IPS-18c (cell line): ENCODE measurements at regions not wholly inside any gene's neighbourhood (a gene's known extent, or its start where the extent isn't known, plus 50 kb on each side); places are given as distances from the start of the nearest gene placed in this dataset.

Experiments
- H3K4me3 ChIP-seq: 2 replicates; pipeline ENCODE4 v1.7.0; 2013; ENCODE audit warnings: low read depth, mild to moderate bottlenecking, low read length, moderate library complexity; ENCODE audit not compliant: insufficient read depth
- H3K9me3 ChIP-seq: one replicate; pipeline ENCODE4 v1.6.1; 2013; ENCODE audit warnings: mild to moderate bottlenecking, low read length, moderate library complexity; ENCODE audit not compliant: control insufficient read depth, insufficient read depth

- no peak overlapping the region for H3K4me3 ChIP-seq
Measured at GRCh38 chr2:122741403-122741802, 986.0 kb downstream of the TSN start.

GRCh38 chr2:122743021-122743675, 987.7 kb downstream of the TSN start:
- Histone ChIP-seq H3K9me3 (no peaks in the 10 kb centered on the region), H3K4me3 (no peak overlapping the region)

More at GRCh38 chr2:122741403-122741802, 986.0 kb downstream of the TSN start:
- H3K9me3 ChIP-seq = no peaks in the 10 kb centered on the region

- H3K9me3 ChIP-seq = no peaks in the 10 kb centered on the region
Measured at GRCh38 chr2:122745603-122746002, 990.2 kb downstream of the TSN start.

GRCh38 chr2:122747670-122748069, 992.2 kb downstream of the TSN start:
- H3K4me3 ChIP-seq = no peak overlapping the region
- no peaks in the 10 kb centered on the region for H3K9me3 ChIP-seq

More at GRCh38 chr2:122745603-122746002, 990.2 kb downstream of the TSN start:
- no peak overlapping the region for H3K4me3 ChIP-seq

- H3K4me3 ChIP-seq = no peak overlapping the region
- no peaks in the 10 kb centered on the region for H3K9me3 ChIP-seq
Measured at GRCh38 chr2:122748552-122749011, 993.1 kb downstream of the TSN start.

GRCh38 chr2:122749405-122749804, 994.0 kb downstream of the TSN start:
- no peak overlapping the region for H3K4me3 ChIP-seq
- no peaks in the 10 kb centered on the region for H3K9me3 ChIP-seq

GRCh38 chr2:122750095-122750494, 994.6 kb downstream of the TSN start:
- H3K9me3 ChIP-seq = no peaks in the 10 kb centered on the region
- H3K4me3 ChIP-seq = no peak overlapping the region

- Histone ChIP-seq H3K4me3 (no peak overlapping the region), H3K9me3 (no peaks in the 10 kb centered on the region)
Measured at GRCh38 chr2:122750808-122751207, 995.4 kb downstream of the TSN start.

- H3K4me3 ChIP-seq = no peak overlapping the region
- no peaks in the 10 kb centered on the region for H3K9me3 ChIP-seq
Measured at GRCh38 chr2:122753336-122753735, 997.9 kb downstream of the TSN start.

- Histone ChIP-seq H3K9me3 (no peaks in the 10 kb centered on the region), H3K4me3 (no peak overlapping the region)
Measured at GRCh38 chr2:122754561-122754960, 999.1 kb downstream of the TSN start.

GRCh38 chr2:122755281-122755780, 999.9 kb downstream of the TSN start:
- Histone ChIP-seq H3K4me3 (no peak overlapping the region), H3K9me3 (no peaks in the 10 kb centered on the region)

GRCh38 chr2:122758967-122759366, 1003.5 kb downstream of the TSN start:
- H3K4me3 ChIP-seq = no peak overlapping the region
- no peaks in the 10 kb centered on the region for H3K9me3 ChIP-seq

GRCh38 chr2:122764014-122764413, 1008.6 kb downstream of the TSN start:
- H3K4me3 ChIP-seq = no peak overlapping the region
- no peaks in the 10 kb centered on the region for H3K9me3 ChIP-seq

- peaks cover 2% of the 10 kb centered on the region for H3K9me3 ChIP-seq
- no peak overlapping the region for H3K4me3 ChIP-seq
Measured at GRCh38 chr2:122780251-122780650, 1024.8 kb downstream of the TSN start.

GRCh38 chr2:122794100-122794499, 1038.6 kb downstream of the TSN start:
- H3K9me3 ChIP-seq = no peaks in the 10 kb centered on the region
- H3K4me3 ChIP-seq = no peak overlapping the region

- no peak overlapping the region for H3K4me3 ChIP-seq
- no peaks in the 10 kb centered on the region for H3K9me3 ChIP-seq
Measured at GRCh38 chr2:122795763-122796162, 1040.3 kb downstream of the TSN start.

GRCh38 chr2:122799391-122799790, 1043.9 kb downstream of the TSN start:
- no peak overlapping the region for H3K4me3 ChIP-seq
- H3K9me3 ChIP-seq = no peaks in the 10 kb centered on the region

GRCh38 chr2:122800781-122801180, 1045.3 kb downstream of the TSN start:
- H3K9me3 ChIP-seq = no peaks in the 10 kb centered on the region

GRCh38 chr2:122804494-122804893, 1049.0 kb downstream of the TSN start:
- H3K4me3 ChIP-seq = no peak overlapping the region
- H3K9me3 ChIP-seq = peaks cover 5% of the 10 kb centered on the region

More at GRCh38 chr2:122800781-122801180, 1045.3 kb downstream of the TSN start:
- no peak overlapping the region for H3K4me3 ChIP-seq
